Occipital lobe (tissue), 1 donor: ENCODE measurements at regions not wholly inside any gene's neighbourhood (a gene's known extent, or its start where the extent isn't known, plus 50 kb on each side); places are given as distances from the start of the nearest gene placed in this dataset.

Source experiments
- DNase-seq: peaks from one replicate; lab custom pipeline; 2025; lab: John Stamatoyannopoulos, UW

DNA sequence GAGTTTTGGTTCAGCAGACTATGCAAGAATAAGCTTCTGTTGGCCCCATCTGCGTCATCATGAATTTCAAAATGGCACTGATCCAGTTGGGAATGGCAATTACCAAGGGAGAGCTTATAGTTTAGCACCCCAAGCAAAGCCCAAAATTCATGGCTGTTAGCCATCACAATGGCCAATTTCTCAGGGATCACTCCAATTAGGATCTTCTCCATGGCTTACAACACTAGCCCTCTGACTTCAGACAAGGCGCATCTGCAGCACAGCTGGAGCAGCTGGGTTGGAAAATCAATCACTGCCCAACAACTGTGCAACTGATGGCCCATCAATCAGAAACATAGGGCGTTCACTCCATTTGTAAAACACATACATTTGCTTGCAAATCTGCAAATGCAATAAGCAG is 273.6 kb downstream of the SRBD1 start:
- no peak for DNase-seq

DNA sequence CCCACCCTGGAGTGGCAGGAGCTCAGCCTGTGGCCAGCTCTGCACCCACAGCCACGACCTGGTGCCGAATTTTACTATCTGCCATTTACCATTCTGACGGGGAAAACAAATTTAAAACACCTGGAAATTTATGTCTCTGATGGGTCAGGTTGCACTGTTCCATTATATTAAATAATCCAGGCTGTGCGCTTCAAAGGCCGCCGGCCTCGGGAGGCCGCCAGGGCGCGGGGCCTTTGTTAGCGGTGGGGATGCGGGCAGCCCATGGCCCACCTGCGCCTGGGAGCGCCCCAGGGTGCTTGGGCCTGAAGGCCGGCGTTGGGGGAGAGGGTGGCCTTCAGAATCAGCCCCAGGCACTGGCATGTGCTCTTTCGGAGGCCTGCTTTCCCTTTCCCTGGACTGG is 276.9 kb downstream of the SRBD1 start:
- DNase-seq, result no peak

DNA sequence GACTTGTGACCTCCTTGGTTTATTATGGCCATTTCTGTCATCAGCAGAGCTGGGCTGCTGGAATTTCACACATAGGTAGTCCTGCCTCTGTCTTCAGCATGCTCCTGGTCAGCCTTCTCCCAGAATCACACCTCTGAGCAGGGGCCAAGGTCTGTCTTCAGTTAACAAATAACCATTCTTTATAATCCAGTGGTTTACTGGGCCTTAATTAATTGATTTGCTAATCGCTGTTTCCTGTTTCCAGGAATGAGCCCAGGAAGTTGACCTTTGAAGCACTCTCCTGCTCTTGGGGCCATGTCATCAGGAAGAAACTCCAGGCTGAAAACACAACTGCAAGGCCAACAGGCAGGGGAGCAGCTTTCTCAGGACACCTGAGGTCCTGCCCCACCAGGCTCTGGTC is 278.5 kb downstream of the SRBD1 start:
- no peak for DNase-seq

DNA sequence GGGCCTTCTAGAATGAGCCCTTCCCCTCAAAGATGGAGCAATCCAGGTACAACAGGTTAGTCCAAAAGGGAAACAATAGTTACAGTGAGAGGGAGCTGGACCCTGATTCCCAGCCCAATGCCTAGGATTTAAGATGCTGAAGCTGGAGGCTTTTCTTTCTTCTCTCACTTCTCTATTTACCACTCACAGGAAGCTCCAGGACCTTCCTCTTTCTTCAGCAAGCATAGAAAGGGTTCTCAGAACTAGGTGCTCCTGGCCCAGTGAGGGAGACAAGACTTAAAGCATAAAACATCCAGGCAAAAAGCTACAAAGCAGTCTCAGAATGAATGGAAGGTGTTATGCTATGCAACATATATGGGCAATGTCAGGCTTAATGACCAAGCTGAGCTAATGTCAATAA is 279.0 kb downstream of the SRBD1 start:
- DNase-seq, result no peak

DNA sequence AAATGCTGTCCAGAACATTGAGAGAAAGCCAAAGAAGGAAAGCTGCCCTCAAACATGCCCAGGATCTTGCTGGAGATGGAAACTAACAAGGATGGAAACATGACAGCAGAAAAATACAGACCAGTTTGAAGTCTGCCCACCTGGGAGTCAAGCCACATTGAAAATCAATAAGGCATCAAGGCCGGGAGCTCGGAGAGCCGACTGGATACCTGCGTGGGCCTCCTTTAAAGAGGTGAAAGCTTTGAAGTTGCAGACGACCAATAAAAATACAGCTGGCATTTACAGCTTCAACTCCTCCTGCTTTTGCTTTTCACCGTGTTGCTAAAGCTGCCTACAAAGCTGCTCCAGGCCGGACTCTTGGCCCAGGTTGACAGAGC is 279.7 kb downstream of the SRBD1 start:
- no peak for DNase-seq

DNA sequence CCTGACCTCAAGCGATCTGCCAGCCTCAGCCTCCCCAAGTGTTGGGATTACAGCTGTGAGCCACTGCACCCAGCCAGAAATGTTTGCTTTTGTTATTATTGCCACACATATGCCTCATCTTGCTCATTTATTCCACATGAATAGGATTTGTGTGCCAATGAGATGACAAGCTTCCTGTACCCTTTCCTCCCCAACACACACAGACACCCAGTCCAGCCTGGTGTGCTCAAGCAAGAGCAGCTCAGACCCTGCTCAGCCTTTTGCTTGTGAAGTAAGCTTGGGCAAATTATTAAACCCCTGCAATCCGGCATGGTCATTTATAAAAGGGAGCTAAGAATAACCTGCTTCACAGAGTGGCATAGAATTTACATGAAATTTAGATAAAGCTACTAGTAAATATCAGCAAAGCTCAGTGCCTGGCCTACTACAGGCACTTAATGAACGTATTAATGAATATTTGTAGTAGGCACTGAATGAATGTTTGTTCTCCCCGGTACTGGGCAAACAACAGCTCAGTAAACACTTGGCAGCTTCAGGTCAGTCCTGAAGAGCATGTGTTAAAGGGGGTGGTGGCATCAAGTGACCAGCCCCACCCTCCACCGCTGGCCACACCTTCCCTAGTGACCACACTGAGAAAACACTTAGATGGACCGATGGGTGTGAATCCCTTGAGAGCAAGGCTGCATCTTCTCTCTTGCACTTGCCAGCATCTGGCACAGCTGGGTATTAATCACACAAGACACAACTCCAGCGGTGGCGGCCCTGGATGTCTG is 280.2 kb downstream of the SRBD1 start:
- DNase-seq, result no peak

DNA sequence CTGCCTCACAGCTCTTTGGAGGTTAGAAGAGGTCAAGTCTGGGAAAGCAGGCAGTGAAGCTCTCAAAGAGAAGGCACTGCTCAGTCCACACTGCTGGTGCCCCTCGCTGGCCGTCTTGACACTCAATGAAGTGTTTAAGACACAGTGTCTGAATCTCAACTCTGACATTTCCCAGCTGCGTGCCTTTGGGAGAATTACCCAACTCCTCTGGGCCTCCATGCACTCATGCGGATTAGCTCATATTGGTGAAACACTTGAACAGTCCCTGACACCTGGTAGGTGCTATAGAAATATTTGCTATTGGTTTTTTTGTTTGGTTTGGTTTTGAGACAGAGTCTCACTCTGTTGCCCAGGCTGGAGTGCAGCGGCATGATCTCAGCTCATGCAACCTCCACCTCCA is 281.0 kb downstream of the SRBD1 start:
- no peak for DNase-seq

DNA sequence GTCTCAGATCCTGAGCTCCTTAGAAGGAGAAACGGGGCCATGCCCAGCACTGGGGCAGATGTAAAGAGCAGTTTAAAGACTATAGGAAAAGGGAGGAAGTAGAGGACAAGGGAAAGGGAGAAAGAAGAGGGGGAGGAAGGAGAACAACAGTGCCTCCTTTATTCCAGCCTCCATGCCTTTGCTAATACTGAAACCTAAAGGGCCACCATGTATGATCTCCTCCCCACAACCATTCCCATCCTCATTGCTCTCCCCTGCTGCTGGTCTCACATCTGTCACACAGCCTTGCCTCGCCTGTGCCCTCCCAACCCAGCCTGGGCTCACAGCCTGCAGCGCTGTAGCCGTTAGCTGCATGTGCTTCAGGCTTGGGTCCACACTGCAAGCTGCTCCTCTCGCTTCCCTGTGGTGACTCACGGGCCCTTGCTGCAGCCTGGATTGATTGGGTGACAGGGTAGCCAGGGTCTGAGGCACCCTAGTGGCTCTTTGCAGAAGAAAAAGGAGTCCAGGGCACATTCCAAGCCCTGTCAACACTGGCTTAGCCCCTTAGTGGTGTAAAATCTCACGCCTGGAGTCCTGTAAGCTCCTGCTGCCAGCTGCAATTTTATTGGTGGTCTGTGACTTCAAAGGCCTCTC is 281.9 kb downstream of the SRBD1 start:
- DNase-seq, result no peak

DNA sequence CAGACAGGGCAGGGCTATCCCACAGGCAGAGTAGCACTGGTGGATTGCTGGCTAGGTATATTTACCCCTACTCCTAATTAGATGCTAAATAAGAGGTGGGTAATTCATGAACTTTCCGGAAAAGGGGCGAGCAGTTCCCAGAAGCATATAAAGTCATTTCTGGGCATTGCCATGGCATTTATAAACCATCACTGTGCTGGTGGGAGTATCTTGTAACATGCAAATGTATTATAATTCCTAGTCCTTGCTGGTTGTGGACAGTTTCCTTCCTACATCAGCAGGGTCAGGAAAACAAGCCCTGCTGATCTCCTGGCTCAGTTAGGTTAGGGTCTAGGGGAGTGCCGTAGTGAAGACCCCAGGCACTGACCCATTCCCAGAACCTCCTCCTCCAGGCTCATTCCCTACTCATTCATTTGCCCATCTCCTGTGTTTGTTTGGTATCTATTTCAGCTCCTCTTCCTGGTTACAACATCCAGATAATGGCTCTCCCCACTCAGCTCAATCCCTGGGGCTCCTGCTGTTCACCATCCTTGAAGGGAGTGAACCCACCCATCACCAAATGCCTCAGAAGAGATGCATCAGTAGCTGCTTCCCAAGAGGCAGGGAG is 282.7 kb downstream of the SRBD1 start:
- DNase-seq, result no peak

DNA sequence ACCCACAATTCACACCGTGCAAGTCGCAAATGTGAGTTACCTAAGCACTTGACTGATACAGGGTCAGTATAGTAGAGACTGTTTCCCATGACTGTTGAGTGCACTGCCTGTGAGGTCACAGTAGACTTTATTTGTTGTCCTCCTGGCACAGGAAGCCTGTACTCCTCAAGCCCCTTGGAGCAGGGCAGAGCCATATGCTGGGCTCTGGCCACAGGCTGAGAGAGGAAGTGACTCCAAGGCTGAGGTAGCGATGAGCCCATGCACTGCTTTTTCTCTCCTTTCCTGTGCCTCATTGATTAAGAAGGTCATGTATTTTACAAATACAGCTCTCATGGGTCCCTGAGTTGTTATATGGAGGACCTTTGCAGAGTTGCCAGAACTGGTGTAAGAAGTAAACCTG is 287.7 kb downstream of the SRBD1 start:
- DNase-seq, result no peak

DNA sequence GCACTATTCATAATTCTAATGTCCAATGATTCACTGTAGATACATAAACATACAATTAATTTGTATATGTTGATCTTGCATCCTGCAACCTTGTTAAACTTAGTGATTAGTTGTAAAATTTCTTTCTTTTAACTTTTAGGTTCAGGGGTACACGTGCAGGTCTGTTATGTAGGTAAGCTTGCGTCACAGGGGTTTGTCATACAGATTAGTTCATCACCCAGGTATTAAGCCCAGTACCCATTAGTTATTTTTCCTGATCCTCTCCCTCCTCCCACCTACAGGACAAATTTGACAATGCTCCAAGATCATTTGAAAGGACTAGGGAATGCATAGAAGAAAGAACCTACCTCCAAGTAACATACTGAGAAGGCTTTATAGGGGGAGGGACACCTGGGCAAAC is 290.1 kb downstream of the SRBD1 start:
- DNase-seq, result no peak

DNA sequence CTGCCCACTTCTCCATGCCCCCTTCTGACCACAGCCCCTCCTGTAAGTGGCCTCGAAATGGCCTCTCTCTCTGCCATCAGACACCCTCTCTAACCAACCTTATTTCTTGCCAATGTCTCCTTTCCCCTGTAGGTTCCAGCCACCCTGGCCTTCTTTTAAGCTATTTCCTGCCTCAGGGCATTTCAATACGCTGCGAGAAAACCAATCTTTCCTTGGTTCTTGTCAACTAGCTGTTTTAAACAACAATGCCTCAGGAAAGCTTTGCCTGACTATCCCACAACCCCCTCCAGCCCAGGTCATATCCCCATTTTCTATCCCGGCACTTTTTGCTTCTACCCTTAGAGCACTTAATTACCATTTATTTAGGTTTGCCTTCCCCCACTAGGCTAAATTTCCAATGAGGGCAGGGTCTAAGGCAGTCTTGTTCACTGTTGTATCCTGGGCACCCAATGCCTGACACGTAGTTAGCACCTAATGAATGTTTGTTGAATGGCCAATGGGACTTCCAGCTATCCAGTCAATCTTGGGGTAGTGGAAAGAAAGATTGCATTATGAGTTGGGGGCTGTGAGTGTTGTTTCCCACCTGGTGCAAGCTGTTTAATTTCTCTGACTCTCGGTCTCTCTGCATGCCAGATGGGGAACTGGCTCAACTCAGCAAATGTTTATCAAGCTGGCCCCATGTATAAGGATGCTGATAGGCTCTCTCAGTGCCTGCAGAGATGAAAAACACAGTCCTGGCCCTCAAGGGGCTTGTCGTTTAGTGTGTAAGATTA is 291.2 kb downstream of the SRBD1 start:
- no peak for DNase-seq

DNA sequence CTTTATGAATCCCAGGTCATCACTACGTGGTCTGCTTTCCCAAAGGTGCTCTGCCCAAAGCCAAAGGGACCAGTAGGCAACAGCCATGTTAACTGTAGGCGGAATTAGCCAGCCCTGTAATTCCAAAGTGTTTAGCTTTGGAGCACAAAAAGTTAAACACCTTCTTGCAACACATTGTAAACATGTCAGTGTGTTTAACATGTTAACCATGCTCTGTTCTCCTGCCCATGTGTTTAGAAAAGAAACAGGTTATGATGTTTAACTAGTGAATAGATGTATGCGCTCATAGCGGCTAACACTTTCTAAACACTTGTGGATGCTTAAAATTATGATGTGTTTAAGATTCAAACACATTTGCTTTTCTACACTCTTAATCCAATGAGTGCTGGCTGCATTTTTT is 292.4 kb downstream of the SRBD1 start:
- DNase-seq, result no peak

DNA sequence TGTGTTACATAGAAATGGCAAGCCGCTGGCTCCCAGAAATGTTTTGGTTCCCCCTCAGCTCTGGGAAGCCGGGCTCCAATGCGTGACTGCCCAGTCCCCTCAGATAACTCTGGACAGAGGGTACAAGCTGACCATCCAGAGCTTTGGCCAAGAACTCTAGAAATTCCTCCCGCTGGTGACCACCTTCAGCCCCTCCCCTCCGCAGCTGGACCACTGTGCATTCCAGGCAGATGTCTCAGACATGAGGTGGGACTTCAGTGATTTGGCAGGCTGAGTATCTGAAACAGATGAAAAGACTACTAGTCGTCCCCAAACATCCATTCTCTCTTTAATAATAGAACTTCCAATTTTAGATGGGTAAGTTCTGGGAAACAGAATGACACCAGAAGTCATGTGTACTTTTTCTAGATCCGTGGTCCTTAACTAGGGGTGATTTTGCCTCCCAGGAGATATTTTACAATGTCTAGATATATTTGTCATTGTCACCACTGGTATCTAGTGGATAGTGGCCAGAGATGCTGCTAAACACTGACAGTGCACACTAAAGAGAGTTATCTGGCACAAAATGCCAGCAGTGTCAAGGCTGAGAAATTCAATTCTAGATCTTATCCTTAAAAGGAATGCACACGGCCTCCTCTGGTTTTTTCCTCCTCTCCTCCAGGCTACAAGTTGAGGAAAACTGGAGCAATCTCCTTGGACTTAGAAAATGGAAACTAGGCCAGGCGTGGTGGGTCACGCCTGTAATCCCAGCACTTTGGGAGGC is 294.3 kb downstream of the SRBD1 start:
- DNase-seq, result no peak

DNA sequence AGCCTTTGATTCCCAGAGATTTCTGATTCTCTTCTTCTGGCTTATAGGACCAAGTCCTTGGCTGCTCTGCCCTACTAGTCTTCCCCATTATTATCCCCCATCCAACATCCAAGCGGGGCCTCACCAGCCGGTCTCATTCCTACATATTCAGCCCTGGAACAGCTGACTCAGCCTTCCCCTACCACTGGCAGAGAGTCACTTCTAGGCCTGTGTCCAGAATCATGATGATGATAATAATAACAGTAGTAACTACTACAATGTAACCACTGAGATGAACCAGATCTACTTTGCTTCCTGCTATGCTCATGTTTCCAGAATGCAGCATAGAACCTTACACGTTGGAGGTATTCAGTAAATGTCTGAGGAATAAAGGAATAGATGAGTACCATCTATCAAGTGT is 295.2 kb downstream of the SRBD1 start:
- no peak for DNase-seq

DNA sequence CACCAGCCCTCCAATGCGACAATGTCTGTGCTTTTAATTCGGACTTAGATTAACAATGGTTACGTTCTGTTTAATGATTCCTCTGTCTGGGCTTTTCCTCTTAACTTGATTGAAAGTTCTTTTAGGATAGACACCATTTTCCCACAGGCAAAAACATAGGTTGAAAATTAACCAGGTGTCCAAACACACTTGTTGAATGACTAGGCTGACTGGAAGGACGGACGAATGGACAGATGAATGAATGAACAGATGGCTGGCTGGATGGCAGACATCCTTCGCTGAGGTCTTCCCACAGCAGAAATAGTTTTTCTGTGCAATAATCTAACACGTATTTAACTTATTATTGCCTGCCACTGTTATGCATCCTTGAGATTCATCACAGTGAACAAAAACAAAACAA is 298.8 kb downstream of the SRBD1 start:
- DNase-seq, result no peak

DNA sequence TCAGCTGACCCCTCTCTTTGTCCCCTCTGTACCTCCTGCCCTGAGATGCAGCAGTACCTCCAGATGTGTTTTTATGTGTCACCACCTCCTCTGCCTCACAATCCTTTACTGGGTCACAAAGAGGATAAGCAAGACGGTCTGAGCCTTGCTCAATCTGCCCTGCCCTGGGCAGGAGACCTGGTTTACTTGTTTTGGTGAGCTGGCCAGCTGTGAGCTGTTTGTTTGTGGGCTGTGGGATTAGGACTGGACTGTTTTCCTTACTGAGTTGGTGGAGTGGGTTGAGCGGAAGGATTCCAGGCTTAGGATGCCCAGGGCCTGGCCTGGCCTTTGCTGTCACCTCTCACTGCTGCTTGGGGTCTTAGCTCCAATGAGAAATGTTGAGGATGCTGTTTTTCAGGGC is 299.5 kb downstream of the SRBD1 start:
- no peak for DNase-seq

DNA sequence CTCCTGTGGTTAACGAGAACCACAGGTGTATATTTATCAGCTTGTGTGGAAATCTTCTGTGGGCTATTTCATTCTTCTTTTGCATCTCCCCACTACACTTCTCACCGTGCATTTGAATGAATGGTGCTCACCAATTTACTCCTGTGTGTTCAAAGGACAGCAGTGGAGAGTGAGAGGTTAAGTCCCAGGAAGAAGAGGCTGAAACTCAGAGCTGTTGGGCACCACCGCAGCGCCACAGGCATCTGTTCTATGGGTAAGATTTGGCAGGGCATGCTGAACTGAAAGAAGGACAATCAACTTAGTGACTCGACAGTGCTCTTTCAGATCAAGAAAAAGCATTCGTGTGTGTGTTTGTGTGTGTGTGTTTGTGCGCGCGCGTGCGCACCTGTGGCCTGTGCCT is 297.9 kb upstream of the SIX2 start:
- DNase-seq, result no peak

DNA sequence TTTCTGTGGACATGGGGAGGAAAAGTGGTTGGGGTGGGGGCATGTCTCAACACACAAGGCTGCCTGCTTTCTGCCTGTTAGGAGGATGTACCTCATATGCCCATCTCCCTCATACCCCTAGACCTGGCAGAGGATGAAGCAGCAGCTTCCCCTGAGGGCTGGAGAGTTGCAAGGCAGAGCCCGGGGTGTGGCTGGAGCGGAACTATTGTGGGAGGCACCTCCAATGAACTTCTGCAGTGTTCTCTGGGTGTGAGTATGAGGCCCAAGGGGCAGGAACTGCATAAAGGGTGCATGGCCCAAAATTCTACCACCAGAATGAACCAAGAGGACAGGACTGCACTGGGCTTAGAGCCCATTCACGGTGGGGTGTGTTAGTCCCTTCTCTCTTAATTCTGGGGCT is 296.3 kb upstream of the SIX2 start:
- no peak for DNase-seq

DNA sequence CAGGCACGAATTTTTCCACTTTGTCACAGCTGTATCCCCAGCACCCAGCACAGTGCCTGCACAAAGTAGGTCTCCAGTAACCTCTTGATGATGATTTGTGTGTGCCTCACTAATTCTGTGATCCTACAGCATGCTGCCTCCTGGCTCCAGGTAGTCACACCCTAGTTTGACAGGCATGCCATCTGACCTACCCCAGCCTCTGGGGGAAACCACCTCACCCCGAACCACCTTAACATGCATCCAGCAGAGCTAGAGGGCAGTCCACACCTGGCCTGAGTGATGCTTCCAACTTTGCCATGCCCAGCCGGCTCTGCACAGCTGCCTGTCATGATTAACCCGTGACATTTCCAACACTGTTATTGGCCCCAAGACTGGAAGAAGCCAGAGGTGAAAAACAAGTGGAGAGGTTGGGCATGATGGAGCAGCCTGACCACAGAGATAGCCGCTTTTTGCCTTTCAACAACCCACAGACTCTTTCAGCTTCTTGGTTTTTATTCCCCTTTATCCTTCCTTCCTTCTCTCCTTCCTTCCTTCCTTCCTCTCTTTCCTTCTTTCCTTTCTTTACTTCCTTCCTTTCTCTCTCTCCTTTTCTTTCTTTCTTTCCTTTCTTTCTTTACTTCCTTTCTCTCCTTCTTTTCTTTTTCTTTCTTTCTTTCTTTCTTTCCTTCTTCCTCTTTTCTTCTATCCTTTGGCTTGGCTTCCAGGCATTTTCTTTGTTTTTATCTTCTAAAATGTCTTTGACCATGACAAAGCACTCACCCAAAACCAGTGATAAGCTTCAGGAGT is 294.4 kb upstream of the SIX2 start:
- no peak for DNase-seq
